GM19239 (cell line): ENCODE measurements at regions not wholly inside any gene's neighbourhood (a gene's known extent, or its start where the extent isn't known, plus 50 kb on each side); places are given as distances from the start of the nearest gene placed in this dataset.
"Not testable (repeated sequence)": the region's sequence is repeated elsewhere in the genome, so short reads cannot be mapped to it uniquely, and the experiment has no call there.

Experiments used
- DNase-seq: peaks from one replicate; pipeline ENCODE4 v3.0.0; 2011; ENCODE audit warnings: low spot score; ENCODE audit not compliant: insufficient read length
- FAIRE-seq: peaks from 2 replicates; lab custom pipeline; 2011; peaks lifted over from hg19 to GRCh38; lab: Jason Lieb, UNC

- FAIRE-seq (no peak), DNase-seq (no peak)
Observed at GRCh38 chr2:175626796-175627195, 375.3 kb downstream of the LNPK start.

GRCh38 chr2:175624785-175625184 lies 377.3 kb downstream of the LNPK start:
- DNase-seq (no peak), FAIRE-seq (no peak)

GRCh38 chr2:175624211-175624761 lies 377.8 kb downstream of the LNPK start:
- FAIRE-seq = no peak
- DNase-seq = no peak

GRCh38 chr2:175621821-175622220 lies 380.2 kb downstream of the LNPK start:
- DNase-seq (no peak), FAIRE-seq (no peak)

GRCh38 chr2:175620106-175620505 lies 382.0 kb downstream of the LNPK start:
- DNase-seq (no peak), FAIRE-seq (no peak)

- no peak for FAIRE-seq
- no peak for DNase-seq
Observed at GRCh38 chr2:175619179-175620045, 382.7 kb downstream of the LNPK start.

- DNase-seq (no peak), FAIRE-seq (no peak)
Observed at GRCh38 chr2:175612280-175612679, 389.8 kb downstream of the LNPK start.

- no peak for DNase-seq
- FAIRE-seq = no peak
Observed at GRCh38 chr2:175606010-175606841, 395.8 kb downstream of the LNPK start.

GRCh38 chr2:175605640-175606009 lies 396.4 kb downstream of the LNPK start:
- no peak for DNase-seq
- no peak for FAIRE-seq

GRCh38 chr2:175601969-175602368 lies 400.1 kb downstream of the LNPK start:
- FAIRE-seq = no peak
- no peak for DNase-seq

GRCh38 chr2:175599966-175600831 lies 401.9 kb downstream of the LNPK start:
- no peak for FAIRE-seq
- DNase-seq = no peak

GRCh38 chr2:175597286-175597685 lies 404.8 kb downstream of the LNPK start:
- DNase-seq (no peak), FAIRE-seq (no peak)

- FAIRE-seq (no peak), DNase-seq (no peak)
Observed at GRCh38 chr2:175595139-175595538, 406.9 kb downstream of the LNPK start.

GRCh38 chr2:175593686-175594525 lies 408.2 kb downstream of the LNPK start:
- FAIRE-seq = not testable (repeated sequence)

GRCh38 chr2:175588213-175588612 lies 406.7 kb upstream of the ATP5MC3 start:
- FAIRE-seq, DNase-seq: not testable (repeated sequence)

More at GRCh38 chr2:175593686-175594525, 408.2 kb downstream of the LNPK start:
- not testable (repeated sequence) for DNase-seq

- DNase-seq = no peak
- FAIRE-seq = no peak
Observed at GRCh38 chr2:175585496-175585895, 404.0 kb upstream of the ATP5MC3 start.

- no peak for DNase-seq
Observed at GRCh38 chr2:175580652-175581051, 399.1 kb upstream of the ATP5MC3 start.

GRCh38 chr2:175579646-175580045 lies 398.1 kb upstream of the ATP5MC3 start:
- no peak for DNase-seq
- FAIRE-seq = no peak

More at GRCh38 chr2:175580652-175581051, 399.1 kb upstream of the ATP5MC3 start:
- no peak for FAIRE-seq

- DNase-seq (no peak), FAIRE-seq (no peak)
Observed at GRCh38 chr2:175577368-175577970, 396.0 kb upstream of the ATP5MC3 start.
